A673 (cell line): ENCODE measurements at regions not wholly inside any gene's neighbourhood (a gene's known extent, or its start where the extent isn't known, plus 50 kb on each side); places are given as distances from the start of the nearest gene placed in this dataset.

Source experiments
- BruUV-seq: library from RNA; stranded (reverse); fragments of 400-500 nt; replicated peaks from 2 replicates; lab custom pipeline; 2021; lab: Mats Ljungman, UMichigan
- CTCF ChIA-PET: fragments of 300-600 bp; sonication (Branson Sonifier 250); formaldehyde crosslinking; loops from one replicate; lab custom pipeline; 2022; ENCODE audit warnings: antibody characterized with exemption; lab: Charles Lee
- POLR2A ChIA-PET: fragments of 300-600 bp; sonication (Branson Sonifier 250); formaldehyde crosslinking; loops from one replicate; lab custom pipeline; 2022; ENCODE audit warnings: antibody characterized with exemption; ENCODE audit not compliant: low non-redundant PET; lab: Charles Lee
- DNase-seq: peaks from one replicate; pipeline ENCODE4 v3.0.0-alpha.2; 2015; ENCODE audit warnings: low spot score
- H3K27ac ChIP-seq: fragments of 200-600 bp; sonication (generic); 2 replicates; pipeline ENCODE4 v1.5.1; 2016; ENCODE audit warnings: mixed run types, low read depth, mild to moderate bottlenecking, mixed read lengths, antibody characterized with exemption, low read length; ENCODE audit not compliant: poor library complexity, severe bottlenecking
- H3K27me3 ChIP-seq: fragments of 200-600 bp; sonication (generic); replicated peaks from 2 replicates; pipeline ENCODE4 v1.6.1; 2017; ENCODE audit warnings: mixed run types, low read depth, mild to moderate bottlenecking, mixed read lengths, antibody characterized with exemption, low read length; ENCODE audit not compliant: insufficient read depth, poor library complexity
- H3K36me3 ChIP-seq: fragments of 200-600 bp; sonication (generic); 2 replicates; pipeline ENCODE4 v1.6.1; 2016; ENCODE audit warnings: mixed run types, mild to moderate bottlenecking, mixed read lengths, antibody characterized with exemption, low read length; ENCODE audit not compliant: insufficient read depth, poor library complexity, severe bottlenecking
- H3K4me1 ChIP-seq: fragments of 200-600 bp; sonication (generic); 2 replicates; pipeline ENCODE4 v1.6.1; 2017; ENCODE audit warnings: mixed run types, mild to moderate bottlenecking, mixed read lengths, antibody characterized with exemption, low read length; ENCODE audit not compliant: insufficient read depth, poor library complexity, severe bottlenecking
- H3K4me3 ChIP-seq: fragments of 200-600 bp; sonication (generic); 2 replicates; pipeline ENCODE4 v1.5.1; 2016; ENCODE audit warnings: low read depth, mixed run types, mild to moderate bottlenecking, mixed read lengths, low read length; ENCODE audit not compliant: poor library complexity, severe bottlenecking
- H3K9me3 ChIP-seq: fragments of 200-600 bp; sonication (generic); 2 replicates; pipeline ENCODE4 v1.6.1; 2016; ENCODE audit warnings: mixed run types, low read depth, mild to moderate bottlenecking, mixed read lengths, antibody characterized with exemption, low read length; ENCODE audit not compliant: poor library complexity, severe bottlenecking
- EZH2 ChIP-seq: fragments of 200-600 bp; sonication (generic); IDR thresholded peaks from 2 replicates; pipeline ENCODE4 v1.6.1; 2017; ENCODE audit warnings: borderline replicate concordance, low read depth, mild to moderate bottlenecking, mixed read lengths, antibody characterized with exemption, low read length; ENCODE audit not compliant: poor library complexity, severe bottlenecking
- intact Hi-C: fragments of 100-400 bp; cut with micrococcal nuclease; formaldehyde crosslinking; loops from one replicate; pipeline ENCODE4 v1.10.0; 2022; ENCODE audit not compliant: unreplicated experiment
- TF ChIP-seq, protein P1 (sequence below): fragments of 300-800, 200-600 bp; sonication (generic); conservative IDR thresholded peaks from 2 replicates; pipeline ENCODE4 v1.5.1; 2017; ENCODE audit warnings: low read depth, mild to moderate bottlenecking, antibody characterized with exemption, low read length, moderate library complexity, mixed read lengths

DNA sequence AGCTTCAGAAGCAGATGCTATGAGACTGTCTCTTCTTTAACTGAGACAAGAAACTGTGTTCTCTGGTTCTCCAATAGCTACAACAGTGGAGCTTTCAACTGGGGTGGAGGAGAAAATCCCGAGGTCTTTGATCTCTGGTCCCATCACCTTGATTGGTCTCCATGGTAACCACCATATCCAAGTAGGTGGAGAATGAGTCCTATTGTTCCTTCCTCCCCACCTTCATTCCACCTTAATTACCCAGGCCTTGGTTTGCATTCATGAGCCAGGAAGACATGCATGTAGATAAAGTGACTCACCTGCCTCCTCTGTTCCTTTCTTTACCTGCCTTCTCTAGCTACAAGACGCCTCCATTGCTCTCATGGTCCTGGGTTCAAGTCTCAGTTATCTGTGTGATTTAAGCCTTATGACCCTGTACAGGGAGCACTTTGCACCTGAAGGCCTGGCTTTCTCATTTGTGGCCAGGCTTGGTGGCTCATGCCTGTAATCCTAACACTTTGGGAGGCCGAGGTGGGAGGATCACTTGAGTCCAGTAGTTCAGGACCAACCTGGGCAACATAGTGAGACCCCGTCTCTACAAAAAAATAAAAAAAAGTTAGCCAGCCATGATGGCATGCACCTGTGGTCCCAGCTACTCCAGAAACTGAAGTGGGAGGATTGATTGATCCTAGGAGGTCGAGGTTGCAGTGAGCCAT is 157.7 kb upstream of the TBX3 start:
- no TSS peak for BruUV-seq
- ChIA-PET CTCF (no interaction called here), POLR2A (no interaction called here)
- Histone ChIP-seq H3K27me3 (no peaks in the 10 kb centered on the region), H3K27ac (no peak overlapping the region), H3K9me3 (peaks cover 7% of the 10 kb centered on the region), H3K4me1 (no peaks in the 10 kb centered on the region), H3K36me3 (no peaks in the 10 kb centered on the region), H3K4me3 (no peak overlapping the region)
- intact Hi-C loops: no loop called here
- no peak for TF ChIP-seq EZH2
- TF ChIP-seq, protein P1, sequence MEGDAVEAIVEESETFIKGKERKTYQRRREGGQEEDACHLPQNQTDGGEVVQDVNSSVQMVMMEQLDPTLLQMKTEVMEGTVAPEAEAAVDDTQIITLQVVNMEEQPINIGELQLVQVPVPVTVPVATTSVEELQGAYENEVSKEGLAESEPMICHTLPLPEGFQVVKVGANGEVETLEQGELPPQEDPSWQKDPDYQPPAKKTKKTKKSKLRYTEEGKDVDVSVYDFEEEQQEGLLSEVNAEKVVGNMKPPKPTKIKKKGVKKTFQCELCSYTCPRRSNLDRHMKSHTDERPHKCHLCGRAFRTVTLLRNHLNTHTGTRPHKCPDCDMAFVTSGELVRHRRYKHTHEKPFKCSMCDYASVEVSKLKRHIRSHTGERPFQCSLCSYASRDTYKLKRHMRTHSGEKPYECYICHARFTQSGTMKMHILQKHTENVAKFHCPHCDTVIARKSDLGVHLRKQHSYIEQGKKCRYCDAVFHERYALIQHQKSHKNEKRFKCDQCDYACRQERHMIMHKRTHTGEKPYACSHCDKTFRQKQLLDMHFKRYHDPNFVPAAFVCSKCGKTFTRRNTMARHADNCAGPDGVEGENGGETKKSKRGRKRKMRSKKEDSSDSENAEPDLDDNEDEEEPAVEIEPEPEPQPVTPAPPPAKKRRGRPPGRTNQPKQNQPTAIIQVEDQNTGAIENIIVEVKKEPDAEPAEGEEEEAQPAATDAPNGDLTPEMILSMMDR: no peak
- no peak for DNase-seq

DNA sequence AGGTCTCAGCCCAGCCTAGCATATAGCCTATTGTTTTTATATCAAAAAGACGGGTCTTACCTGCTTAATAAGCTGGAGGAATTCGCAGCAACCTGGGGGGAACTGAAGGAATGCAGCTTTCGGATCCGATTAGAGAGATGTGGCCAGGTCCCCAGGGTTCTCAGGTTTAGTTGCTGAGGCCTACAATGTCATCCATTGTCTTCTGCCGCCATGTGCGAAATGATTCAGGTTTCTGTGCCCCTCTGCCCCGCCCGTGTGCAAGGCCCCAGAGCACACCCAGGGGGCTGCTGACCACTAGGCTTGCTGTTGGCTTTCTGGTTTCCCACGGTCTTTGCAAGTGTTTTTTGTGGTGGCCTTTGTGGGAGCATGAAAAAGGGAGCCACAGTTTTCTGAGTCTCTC is 154.5 kb upstream of the TBX3 start:
- Histone ChIP-seq H3K9me3 (peaks cover 14% of the 10 kb centered on the region), H3K36me3 (no peaks in the 10 kb centered on the region), H3K4me1 (no peaks in the 10 kb centered on the region), H3K27me3 (no peaks in the 10 kb centered on the region), H3K27ac (no peak overlapping the region), H3K4me3 (no peak overlapping the region)
- no peak for DNase-seq
- TF ChIP-seq, protein P1: no peak
- no peak for TF ChIP-seq EZH2
- intact Hi-C loops: no loop called here
- BruUV-seq: no TSS peak
- ChIA-PET POLR2A (no interaction called here), CTCF (no interaction called here)

DNA sequence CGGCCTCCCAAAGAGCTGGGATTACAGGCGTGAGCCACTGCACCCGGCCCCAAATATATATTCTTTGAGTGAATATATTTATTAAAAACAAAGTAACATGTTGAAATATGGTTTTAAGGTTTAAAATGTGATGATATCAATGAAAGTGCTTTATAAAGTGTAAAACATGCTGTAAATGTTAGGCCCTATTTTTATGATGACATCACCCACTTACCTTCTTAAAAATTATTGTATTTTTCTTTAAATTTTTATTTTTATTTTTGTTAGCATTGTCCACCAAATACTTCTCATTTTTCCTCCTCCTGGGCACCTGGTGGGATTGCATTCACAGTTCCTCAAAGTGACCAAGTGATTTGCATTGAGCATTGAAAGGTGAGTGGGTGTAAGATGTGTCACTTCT is 152.6 kb upstream of the TBX3 start:
- Histone ChIP-seq H3K4me3 (no peak overlapping the region), H3K27me3 (no peaks in the 10 kb centered on the region), H3K36me3 (no peaks in the 10 kb centered on the region), H3K4me1 (no peaks in the 10 kb centered on the region), H3K9me3 (peaks cover 10% of the 10 kb centered on the region), H3K27ac (no peak overlapping the region)
- intact Hi-C loops: no loop called here
- no peak for DNase-seq
- ChIA-PET CTCF (no interaction called here), POLR2A (no interaction called here)
- BruUV-seq: no TSS peak
- TF ChIP-seq, protein P1: no peak
- TF ChIP-seq EZH2: no peak
